ENCODE measurements at regions not wholly inside any gene's neighbourhood (a gene's known extent, or its start where the extent isn't known, plus 50 kb on each side); places are given as distances from the start of the nearest gene placed in this dataset.

DNA sequence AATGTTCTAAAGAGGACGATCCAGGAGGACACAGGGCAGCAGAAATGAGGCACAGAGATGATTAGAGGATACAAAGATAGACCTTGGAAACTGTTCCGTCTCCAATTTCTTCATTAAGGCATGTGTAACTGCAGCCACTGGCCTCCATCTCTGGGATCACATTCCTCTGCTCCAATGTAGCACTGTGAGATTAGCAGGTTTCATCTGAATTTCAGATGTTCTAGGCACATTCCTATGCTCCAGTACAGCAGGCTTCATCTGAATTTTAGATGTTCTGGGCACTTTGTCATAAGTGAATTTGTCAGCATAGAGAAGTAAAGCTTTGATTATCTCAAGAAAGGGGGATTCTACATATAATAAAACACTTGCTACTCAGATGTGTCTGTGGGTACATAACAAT lies 671.4 kb downstream of the MTRR start:
- Histone ChIP-seq H3K9me3 (replicated peaks; ENCODE audit: control insufficient read depth, insufficient read depth, low read length) (no peaks in the 10 kb centered on the region), H3K27me3 (replicated peaks in 1 of 2; ENCODE audit: control insufficient read depth in 2 of 2, insufficient read depth in 2 of 2, low read length in 1 of 2) (no peaks in the 10 kb centered on the region), H3K4me1 (ENCODE audit: control insufficient read depth, insufficient read depth, low read length) (no peaks in the 10 kb centered on the region), H3K36me3 (ENCODE audit: control insufficient read depth in 2 of 2, insufficient read depth in 2 of 2, low read length in 1 of 2) (no peaks in the 10 kb centered on the region), H3K79me2 (ENCODE audit: control insufficient read depth, insufficient read depth, low read length) (no peaks in the 10 kb centered on the region), H3K4me3 (no peak overlapping the region), H4K20me1 (ENCODE audit: control insufficient read depth, insufficient read depth) (no peaks in the 10 kb centered on the region), H3K27ac (ENCODE audit: control insufficient read depth, insufficient read depth) (no peak overlapping the region), H2AFZ (ENCODE audit: control insufficient read depth, low read depth, low read length) (no peak overlapping the region), H3K9ac (ENCODE audit: control insufficient read depth, insufficient read depth, low read length) (no peak overlapping the region), H3K4me2 (ENCODE audit: control insufficient read depth, insufficient read depth) (no peak overlapping the region)
- FAIRE-seq (no peak), ATAC-seq (no peak), DNase-seq (ENCODE audit: low read depth, low spot score) (no peak)
- 19% methylated on average over 2 of the region's 2 CpGs for WGBS (ENCODE audit: insufficient coverage, insufficient replicate concordance, low lambda C conversion rate, missing lambda C conversion rate)
- TF ChIP-seq IKZF2 (IDR thresholded peaks at IDR 0.05) (no peak), CBX5 (IDR thresholded peaks at IDR 0.05; ENCODE audit: low read depth) (no peak), NFYB (IDR thresholded peaks at IDR 0.05; ENCODE audit: insufficient read depth, low read depth, low read length) (no peak), EP300 (IDR thresholded peaks at IDR 0.05; ENCODE audit: borderline replicate concordance in 1 of 2, control insufficient read depth in 1 of 2, low read depth in 2 of 2, low read length in 2 of 2) (no peak), PML (IDR thresholded peaks at IDR 0.05; ENCODE audit: low read length) (no peak), HDAC2 (IDR thresholded peaks at IDR 0.05) (no peak), ASH2L (IDR thresholded peaks at IDR 0.05; ENCODE audit: borderline replicate concordance, low read depth) (no peak), MTA2 (IDR thresholded peaks at IDR 0.05; ENCODE audit: low read depth) (no peak), MEF2B (IDR thresholded peaks at IDR 0.05; ENCODE audit: partially characterized antibody, poor library complexity, severe bottlenecking) (no peak), ETV6 (conservative IDR thresholded peaks at IDR 0.05 in 1 of 2, IDR thresholded peaks at IDR 0.05 in 1 of 2; ENCODE audit: borderline replicate concordance in 1 of 2, low read depth in 1 of 2) (no peak), RELA (IDR thresholded peaks at IDR 0.05; ENCODE audit: borderline replicate concordance, partially characterized antibody) (no peak)
- TF ChIP-seq, protein P1, sequence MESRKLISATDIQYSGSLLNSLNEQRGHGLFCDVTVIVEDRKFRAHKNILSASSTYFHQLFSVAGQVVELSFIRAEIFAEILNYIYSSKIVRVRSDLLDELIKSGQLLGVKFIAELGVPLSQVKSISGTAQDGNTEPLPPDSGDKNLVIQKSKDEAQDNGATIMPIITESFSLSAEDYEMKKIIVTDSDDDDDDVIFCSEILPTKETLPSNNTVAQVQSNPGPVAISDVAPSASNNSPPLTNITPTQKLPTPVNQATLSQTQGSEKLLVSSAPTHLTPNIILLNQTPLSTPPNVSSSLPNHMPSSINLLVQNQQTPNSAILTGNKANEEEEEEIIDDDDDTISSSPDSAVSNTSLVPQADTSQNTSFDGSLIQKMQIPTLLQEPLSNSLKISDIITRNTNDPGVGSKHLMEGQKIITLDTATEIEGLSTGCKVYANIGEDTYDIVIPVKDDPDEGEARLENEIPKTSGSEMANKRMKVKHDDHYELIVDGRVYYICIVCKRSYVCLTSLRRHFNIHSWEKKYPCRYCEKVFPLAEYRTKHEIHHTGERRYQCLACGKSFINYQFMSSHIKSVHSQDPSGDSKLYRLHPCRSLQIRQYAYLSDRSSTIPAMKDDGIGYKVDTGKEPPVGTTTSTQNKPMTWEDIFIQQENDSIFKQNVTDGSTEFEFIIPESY (IDR thresholded peaks at IDR 0.05), result no peak
- SMC1A ChIA-PET (ENCODE audit: uncharacterized antibody, unreplicated experiment), result no interaction called here
- intact Hi-C loops (cut with micrococcal nuclease; ENCODE audit: unreplicated experiment), result no loop called here
- CTCF ChIA-PET, result no interaction called here
- POLR2A ChIA-PET, result no interaction called here
- in situ Hi-C loops (cut with MboI), result no loop called here
- RAD21 ChIA-PET (ENCODE audit: unreplicated experiment), result no interaction called here
- no TSS peak for BruUV-seq (replicated peaks)

All from GM12878 (cell line).